Brain microvascular endothelial cell (primary cell): ENCODE measurements at regions not wholly inside any gene's neighbourhood (a gene's known extent, or its start where the extent isn't known, plus 50 kb on each side); places are given as distances from the start of the nearest gene placed in this dataset.
A peak's percentile ranks its signal among the peaks of the same experiment; 100 is the strongest.

Experiments used
- DNase-seq: peaks from one replicate; pipeline ENCODE4 v3.0.0-alpha.2; 2020
- H3K27ac ChIP-seq: fragments of 250-450 bp; sonication (Bioruptor Pico); 2 replicates; pipeline ENCODE4 v1.5.1; 2020; ENCODE audit warnings: mild to moderate bottlenecking, moderate library complexity
- H3K27me3 ChIP-seq: fragments of 250-450 bp; sonication (Bioruptor Pico); replicated peaks from 2 replicates; pipeline ENCODE4 v1.5.1; 2020; ENCODE audit warnings: mild to moderate bottlenecking
- H3K36me3 ChIP-seq: fragments of 250-450 bp; sonication (Bioruptor Pico); replicated peaks from 2 replicates; pipeline ENCODE4 v1.5.1; 2020; ENCODE audit warnings: mild to moderate bottlenecking
- H3K4me3 ChIP-seq: 2 replicates; pipeline ENCODE4 v1.5.1; 2011; ENCODE audit warnings: low read depth, mild to moderate bottlenecking, control low read depth, low read length, moderate library complexity
- CTCF ChIP-seq: IDR thresholded peaks from 2 replicates; pipeline ENCODE4 v1.5.1; 2011; ENCODE audit warnings: low read depth, mild to moderate bottlenecking, moderate library complexity, low read length, control low read depth, inconsistent platforms; ENCODE audit errors: missing control alignments
- in situ Hi-C: cut with HindIII; loops from 2 replicates; pipeline ENCODE4 v1.10.0; 2017; ENCODE audit warnings: low sequenced_read_pairs, low pct_ligation_motif_present

- in situ Hi-C loops, result no loop called here
- Histone ChIP-seq H3K27ac (no peak overlapping the region), H3K4me3 (no peak overlapping the region), H3K36me3 (no peaks in the 10 kb centered on the region), H3K27me3 (no peaks in the 10 kb centered on the region)
- TF ChIP-seq CTCF, result no peak
- no peak for DNase-seq
Measured at GRCh38 chr6:170483413-170483812, 69.7 kb downstream of the PSMB1 start.

GRCh38 chr6:170480050-170480692, 72.9 kb downstream of the PSMB1 start:
- peak; percentile 26 for DNase-seq
- H3K27me3 ChIP-seq, result no peaks in the 10 kb centered on the region
- peak; percentile 51 for TF ChIP-seq CTCF
- H3K4me3 ChIP-seq, result no peak overlapping the region
- H3K36me3 ChIP-seq, result no peaks in the 10 kb centered on the region
- no peak overlapping the region for H3K27ac ChIP-seq
- in situ Hi-C loops, result no loop called here

GRCh38 chr6:170476360-170476759, 76.7 kb downstream of the PSMB1 start:
- TF ChIP-seq CTCF, result no peak
- in situ Hi-C loops, result no loop called here

GRCh38 chr6:170475118-170475517, 78.0 kb downstream of the PSMB1 start:
- H3K4me3 ChIP-seq, result no peak overlapping the region
- TF ChIP-seq CTCF, result no peak
- no peak overlapping the region for H3K27ac ChIP-seq
- in situ Hi-C loops, result no loop called here
- H3K27me3 ChIP-seq, result no peaks in the 10 kb centered on the region
- no peaks in the 10 kb centered on the region for H3K36me3 ChIP-seq
- DNase-seq, result no peak

More at GRCh38 chr6:170476360-170476759, 76.7 kb downstream of the PSMB1 start:
- Histone ChIP-seq H3K36me3 (no peaks in the 10 kb centered on the region), H3K27ac (no peak overlapping the region), H3K27me3 (no peaks in the 10 kb centered on the region), H3K4me3 (no peak overlapping the region)
- DNase-seq, result no peak

GRCh38 chr6:170473801-170474200, 79.3 kb downstream of the PSMB1 start:
- Histone ChIP-seq H3K27me3 (no peaks in the 10 kb centered on the region), H3K4me3 (no peak overlapping the region), H3K27ac (no peak overlapping the region), H3K36me3 (no peaks in the 10 kb centered on the region)
- no peak for DNase-seq
- in situ Hi-C loops, result no loop called here
- TF ChIP-seq CTCF, result no peak

- TF ChIP-seq CTCF, result no peak
- DNase-seq, result no peak
- no peaks in the 10 kb centered on the region for H3K27me3 ChIP-seq
- no peaks in the 10 kb centered on the region for H3K36me3 ChIP-seq
- in situ Hi-C loops, result no loop called here
- H3K27ac ChIP-seq, result no peak overlapping the region
- no peak overlapping the region for H3K4me3 ChIP-seq
Measured at GRCh38 chr6:170473301-170473717, 79.8 kb downstream of the PSMB1 start.
